Middle frontal gyrus (tissue), 1 donor: ENCODE measurements at regions not wholly inside any gene's neighbourhood (a gene's known extent, or its start where the extent isn't known, plus 50 kb on each side); places are given as distances from the start of the nearest gene placed in this dataset.

ENCODE experiments used
- DNase-seq: peaks from one replicate; pipeline ENCODE4 v3.0.0-alpha.2; 2015; ENCODE audit warnings: low spot score; ENCODE audit errors: extremely low spot score

DNA sequence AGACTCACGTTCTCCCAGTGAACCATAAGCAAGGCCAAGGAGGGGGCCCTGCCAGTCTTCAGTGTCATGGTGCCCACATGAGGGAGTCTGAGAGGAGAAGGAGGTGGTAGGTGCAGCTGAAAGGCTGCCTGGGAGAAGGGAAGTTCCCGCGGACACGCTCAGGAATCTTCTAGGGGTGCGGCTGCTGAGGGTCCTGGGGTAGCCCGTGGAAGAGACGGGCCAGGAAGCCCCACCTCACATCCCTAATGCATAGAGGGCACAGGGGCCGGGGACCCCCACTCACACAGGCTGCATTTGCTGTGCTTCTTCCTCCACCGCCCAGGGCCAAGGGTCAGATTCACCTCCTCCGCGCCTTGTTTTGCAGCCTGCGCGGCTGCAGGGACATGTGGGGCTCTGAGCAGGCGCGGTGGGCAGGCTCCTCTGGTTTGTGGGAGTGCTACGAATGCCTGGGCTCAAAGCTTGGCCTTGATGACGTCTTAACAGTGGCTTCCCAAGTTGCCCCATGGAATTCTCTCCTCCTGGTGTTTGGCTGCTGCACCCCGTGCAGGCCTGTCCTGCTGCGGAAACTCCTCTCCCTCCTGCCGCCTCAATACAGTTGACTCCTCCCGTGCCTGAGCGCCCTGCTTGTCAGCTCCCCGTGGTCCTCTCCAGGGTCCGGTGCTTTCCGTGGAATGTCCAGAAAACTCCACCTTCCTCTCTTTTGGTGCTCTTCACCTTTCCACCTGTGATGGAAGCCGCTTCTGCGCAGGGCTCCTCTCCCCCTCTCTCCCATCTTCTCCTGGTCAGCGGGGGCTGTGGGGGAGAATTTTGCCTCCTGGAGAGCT is 95.7 kb downstream of the VAPA start:
- no peak for DNase-seq

DNA sequence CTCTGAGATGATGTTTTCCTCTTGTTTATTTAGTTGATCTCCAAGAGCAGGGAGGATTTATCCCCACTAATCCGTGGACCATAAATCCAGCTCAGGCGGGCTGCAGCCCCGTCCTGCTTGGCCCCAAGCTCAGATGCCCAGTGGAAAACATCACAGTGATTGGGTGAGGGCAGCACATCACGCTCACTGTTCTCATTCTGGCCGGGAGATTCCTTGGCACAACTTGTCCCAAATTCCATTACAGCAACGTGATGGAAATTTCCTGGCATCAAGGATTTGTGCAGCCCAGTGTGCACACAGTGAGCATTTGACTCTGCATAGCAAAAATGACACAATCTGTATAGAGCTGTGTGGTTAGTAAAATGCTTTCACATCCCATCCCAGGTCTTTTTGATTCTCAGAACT is 96.8 kb downstream of the VAPA start:
- no peak for DNase-seq

DNA sequence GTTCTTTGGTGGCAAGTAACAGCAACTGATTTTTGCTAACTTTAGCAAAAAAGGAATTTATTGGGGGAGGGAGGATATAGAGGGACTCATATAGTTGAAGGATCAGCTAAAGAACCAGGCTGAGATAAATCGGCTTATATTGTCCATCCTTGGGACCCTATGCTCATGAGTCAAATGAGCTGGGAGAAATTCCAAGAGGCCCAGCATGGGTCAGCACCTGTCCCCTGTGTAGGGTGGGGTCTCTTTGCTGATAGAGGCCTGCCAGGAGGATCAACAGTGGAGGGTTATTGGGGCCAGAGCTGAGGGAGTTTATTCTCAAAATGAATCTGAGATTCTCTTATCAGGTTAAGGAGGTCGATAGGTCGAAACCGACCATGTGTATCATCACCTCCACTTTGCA is 97.2 kb downstream of the VAPA start:
- DNase-seq, result no peak

DNA sequence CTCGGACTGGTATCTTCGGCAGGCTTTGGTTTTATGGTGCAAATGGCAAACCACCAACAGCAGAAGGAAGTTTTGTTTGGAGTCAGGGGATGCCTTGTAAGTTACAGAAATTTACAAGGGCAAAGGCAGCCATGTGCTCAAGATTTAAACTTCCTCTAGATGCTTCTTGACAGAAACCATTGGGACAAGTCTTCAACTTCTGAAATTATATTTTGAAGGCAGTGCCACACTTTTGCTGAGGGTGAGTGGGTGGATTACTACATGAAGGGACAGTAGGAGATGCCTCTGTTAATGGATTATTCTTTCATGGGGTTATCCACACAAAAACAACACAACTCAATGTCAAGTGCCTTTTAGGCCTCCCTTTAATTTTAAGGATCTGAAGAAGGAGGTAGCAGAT is 97.9 kb downstream of the VAPA start:
- DNase-seq, result no peak

DNA sequence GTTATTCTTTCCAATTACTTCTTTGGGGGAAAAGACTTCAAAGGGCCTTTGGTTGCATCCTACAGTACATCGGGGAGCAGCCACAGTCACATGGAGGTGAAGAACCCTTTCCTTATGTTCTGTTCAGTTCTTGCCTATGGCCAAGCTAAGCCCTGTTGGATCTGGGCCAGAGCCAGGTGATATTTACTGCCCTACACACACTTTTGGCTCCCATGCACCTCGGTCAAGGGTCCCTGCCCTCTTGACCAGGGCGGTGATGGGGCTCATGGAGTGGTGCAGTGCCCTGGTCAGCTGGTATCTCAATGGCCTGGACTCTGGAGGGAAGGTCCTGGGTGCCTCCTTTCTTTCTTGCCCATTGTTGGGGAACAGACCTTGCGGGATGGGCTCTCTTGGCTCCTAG is 98.7 kb downstream of the VAPA start:
- DNase-seq, result no peak

DNA sequence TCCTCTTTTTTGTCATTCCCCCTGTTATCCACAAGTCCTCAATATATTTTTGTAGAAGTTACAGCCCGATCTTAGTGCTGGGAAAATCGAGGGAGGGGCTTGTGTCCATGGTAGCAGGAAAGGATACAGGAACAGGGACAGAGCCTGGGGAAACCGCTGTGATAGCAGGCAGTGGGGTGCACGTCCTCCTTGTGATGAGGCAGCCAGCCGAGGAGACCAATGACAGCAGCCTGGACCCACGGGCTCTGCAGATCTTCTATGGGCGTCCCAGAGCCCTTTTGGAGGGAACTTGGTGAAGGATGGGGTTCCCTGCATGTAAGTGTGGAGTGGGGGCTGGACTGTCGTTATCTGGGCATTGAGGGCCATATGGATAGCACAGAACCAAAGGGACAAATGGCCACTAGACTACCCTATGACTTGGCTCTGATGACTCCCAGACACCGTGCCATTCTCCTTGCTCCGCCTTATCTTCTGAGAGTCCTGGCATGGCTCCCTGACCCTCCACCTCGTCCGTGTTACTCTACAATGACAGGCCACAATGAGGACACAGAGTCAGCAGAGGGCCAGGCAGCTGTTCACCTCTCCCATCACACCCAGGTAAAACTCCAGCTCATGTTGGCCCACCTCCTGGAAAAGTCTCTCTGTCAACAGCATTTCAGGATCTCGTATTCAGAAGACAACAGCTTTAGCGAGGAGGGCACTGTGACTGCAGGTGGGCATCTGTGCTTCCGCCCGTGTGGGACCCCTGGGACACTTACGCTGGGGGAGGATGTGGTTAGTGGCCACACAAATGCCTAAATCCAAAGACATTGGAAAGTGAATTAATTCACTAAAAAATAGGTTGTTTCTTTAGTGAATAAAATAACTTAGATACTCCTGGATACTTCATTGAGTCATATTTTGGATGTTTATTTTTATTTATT is 100.1 kb downstream of the VAPA start:
- DNase-seq, result no peak

DNA sequence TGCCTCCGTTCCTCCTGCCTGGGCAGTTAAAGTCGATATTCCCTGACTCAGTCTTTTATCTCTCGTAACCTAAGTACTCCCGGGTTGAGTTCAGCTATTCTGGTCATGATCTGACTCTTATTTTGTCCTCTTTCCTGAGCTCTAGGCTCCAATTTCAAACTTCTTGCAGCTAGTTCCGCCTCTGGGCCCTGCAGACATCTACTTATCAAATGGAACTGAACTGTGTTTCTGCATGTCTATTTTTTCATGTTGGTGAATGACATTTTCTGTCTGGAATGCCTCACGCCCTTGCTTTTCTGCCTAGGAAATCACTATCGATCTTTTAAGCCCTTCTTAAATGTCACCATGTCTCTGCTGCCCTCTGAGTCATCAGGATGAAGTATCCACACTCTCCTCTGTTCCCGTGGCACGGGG is 101.5 kb downstream of the VAPA start:
- no peak for DNase-seq

DNA sequence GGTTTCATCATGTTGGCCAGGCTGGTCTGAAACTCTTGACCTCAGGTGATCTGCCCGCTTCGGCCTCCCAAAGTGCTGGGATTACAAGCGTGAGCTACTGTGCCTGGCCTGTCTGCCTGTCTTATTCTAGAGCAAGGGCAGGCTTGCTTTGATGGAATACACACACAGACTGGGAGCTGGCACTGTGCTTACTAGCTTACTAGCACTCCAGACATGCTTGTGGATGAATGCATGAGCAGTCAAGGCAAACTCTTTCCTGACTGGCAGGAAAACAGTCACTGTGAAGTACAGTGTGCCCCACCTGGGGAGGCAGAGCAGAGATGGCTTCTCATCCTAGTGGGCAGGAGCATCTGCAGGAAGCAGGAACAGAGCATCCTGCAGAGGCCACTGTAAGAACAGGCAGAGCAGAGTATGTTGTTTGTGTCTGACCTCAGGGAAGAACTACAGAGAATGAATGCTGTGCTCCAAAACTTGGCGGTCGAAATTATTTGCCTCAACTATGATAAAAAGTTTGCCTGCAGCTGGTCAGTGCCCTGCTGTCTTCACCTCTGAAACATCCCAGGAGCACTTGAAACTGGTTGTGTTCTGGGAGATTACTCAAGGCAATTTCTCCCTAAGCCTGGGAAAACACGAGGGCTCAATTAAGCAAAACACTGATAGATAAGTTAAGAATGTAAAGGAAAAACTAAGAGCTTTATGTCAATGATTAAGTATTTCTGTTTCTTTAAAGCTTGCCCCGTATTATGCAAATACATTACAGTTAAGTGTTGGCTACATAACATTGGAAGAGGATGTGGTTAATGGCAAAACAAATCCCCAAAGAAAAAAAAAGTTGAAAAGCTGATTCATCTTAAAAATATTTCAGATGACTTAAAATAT is 102.4 kb downstream of the VAPA start:
- no peak for DNase-seq

DNA sequence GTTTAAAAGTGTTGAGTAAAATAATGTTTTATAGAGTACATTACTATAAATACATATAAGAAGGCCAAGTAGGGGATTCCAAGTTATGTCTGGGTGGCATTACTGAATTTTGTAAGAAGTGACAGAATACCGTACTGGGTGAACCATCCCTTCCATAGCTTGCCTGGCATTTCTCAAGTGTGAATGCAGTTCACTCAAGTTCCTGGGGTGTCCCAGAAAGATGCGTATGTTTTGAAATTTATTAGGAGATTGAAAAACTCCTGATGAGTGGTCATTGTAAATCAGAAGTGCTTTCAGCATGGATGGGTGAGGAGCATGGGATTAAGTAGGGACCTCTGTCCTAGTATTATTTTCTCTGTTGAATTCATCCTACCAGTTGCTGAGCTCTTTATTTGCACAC is 103.2 kb downstream of the VAPA start:
- DNase-seq, result no peak

DNA sequence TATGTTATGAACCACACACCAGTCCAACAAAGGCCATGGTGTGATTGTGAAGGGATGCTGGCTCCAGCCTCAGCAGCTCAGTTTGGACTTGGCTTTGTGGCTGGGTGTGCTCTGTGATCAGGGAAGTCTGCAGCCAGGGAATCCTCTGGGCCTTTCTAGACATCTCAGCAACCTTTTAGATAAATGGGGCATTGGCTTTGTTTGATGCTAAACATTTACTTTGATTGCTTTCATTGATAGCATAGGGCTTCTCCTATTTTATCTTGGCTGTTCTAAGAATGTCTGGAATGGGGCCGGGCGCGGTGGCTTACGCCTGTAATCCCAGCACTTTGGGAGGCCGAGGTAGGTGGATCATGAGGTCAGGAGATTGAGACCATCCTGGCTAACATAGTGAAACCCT is 104.5 kb downstream of the VAPA start:
- no peak for DNase-seq

DNA sequence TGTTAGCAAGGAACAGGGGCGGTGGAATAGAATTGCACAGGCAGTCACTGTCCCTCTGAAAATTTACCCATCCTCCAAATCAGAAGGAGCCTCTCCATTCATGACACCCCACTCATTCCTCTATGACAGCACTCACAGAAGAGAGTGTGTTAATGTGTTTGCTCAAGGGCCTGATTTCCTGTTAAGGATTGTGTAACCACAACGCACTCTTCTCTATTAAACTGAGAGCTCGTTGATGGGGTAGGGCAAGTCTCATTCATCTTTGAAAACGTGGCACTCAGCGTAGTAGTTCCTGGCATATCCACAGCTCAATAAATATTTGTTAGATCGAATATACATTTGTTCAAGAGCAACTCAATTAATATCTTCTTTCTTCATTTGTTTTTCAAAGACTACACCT is 106.4 kb downstream of the VAPA start:
- DNase-seq, result no peak

DNA sequence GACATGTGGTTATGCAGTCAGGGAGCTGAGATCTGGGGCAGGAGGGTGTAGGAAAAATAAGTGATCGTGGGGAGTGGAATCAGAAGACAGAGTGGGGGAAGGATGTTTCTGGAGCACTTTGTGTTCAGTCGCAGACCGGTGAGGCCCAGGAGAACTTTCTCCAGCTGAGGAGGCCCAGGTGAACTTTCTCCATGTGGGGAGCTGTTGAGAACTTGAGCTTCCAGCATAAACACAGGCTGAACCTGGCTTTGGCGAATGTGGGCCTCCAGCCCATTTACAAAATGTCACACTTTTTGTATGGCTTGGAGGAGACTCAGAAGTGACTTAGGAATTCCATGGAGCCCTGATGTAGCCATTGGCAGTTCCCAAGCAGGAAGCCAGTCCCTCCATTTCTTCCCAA is 108.5 kb downstream of the VAPA start:
- no peak for DNase-seq

DNA sequence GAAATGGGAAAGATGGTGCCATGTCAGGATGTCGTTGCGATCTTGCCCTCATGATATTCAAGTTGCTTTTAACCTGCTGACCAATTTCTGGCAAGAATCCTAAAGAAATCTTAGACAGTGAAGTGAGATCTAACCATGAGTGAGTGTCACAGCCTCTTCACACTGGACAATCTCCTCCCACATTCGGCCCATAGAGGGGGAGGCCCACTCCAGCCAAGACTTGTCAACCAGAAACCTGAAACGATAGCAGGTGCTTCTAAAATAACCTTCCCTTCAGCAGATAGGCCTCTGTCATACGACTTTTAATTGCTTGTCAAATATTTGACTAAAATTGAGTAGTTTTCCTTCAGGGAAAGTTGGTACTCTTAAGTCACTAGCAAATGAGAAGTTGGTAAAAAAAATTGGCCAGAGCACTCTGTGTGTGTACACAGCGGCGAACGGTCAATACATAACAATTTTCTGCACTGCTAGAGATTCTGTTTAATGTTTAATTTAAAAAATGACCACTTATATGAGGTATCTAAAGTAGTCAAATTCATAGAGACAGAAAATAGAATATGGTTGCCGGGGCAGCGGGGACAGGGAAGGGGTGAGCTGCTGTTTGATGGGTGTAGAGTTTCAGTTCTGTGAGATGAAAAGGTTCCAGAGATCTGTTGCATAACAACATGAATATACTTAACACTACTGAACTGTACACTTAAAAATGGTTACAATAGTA is 110.2 kb downstream of the VAPA start:
- no peak for DNase-seq

DNA sequence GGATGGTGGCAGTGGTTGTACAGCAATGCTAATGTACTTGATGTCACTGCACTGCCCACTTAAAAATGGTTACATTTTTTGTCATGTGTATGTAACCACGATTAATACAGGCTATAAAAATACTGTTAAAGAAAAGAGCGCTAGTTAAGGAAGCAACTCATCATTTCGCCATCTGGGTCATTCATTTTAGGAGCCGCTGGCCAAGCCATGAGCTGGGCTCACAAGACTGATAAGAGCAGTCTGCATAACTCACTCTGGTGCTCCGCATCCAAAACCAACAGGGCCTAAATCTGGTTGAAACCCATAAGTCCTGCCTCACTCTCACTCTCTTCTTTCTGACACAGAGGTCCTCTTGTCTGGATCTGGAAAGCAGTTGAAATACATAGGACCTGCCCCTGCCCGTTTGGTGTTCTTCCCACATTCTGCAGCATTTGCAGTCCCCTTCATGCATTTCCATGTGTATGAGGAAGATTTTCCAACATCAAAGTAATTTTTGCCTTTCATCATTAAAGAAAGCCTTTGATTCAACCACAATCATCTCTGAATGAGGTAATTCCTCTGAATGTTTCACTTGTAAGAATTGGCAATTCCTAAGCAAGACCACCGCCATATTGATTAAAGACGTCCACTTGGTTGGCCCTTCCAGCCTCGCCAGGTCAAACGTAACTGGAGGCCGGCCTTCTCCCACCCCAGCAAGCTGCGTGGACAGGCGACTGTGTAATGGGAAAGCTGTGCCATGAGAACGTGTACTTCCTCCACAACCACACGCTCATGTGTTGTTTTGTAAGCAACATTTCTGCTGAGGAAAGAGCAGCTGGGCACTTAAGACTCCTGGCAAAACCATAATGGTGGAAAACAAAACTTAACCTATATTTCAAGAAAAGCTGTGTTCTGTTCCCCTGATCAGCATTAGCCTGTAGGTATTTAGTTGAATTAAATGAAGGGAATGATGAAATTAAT is 112.2 kb downstream of the VAPA start:
- DNase-seq, result no peak

DNA sequence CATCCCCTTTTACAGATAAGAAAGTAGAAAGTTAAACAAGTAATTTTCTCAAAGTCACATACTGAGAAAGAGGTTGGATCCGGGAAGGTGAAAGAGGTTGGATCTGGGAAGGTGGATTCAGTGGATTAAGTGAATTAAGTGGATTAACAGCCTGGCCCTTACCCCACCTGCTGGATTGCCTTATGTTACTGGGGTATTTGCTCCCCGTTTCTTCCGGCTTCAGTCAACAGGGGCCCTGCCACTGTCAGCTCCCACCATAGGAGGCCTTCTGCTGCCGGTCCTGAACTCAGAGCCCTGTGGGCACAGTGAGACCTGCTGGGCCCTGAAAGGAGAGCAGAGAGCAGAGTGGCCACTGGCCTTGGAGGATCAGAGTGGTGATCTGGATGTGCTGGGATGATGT is 113.2 kb downstream of the VAPA start:
- no peak for DNase-seq

DNA sequence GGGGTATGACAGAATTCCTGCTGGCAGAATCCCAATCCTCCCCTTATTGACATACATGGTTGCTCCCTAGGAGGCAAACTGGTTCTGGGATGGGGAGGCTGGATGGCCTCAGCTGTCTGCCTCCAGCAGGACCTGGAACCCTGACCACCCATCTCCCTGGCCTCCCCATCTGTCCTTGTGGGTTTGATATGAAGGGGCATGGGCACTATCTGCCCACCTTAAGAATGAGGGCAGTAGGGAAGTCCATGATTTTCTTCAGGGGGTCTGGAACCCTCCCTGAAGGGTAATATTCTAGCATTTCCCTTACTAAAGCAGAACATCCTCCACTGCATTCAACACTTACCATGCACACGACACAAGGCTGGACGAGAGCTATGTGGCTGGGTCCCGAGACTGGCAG is 113.6 kb downstream of the VAPA start:
- no peak for DNase-seq

DNA sequence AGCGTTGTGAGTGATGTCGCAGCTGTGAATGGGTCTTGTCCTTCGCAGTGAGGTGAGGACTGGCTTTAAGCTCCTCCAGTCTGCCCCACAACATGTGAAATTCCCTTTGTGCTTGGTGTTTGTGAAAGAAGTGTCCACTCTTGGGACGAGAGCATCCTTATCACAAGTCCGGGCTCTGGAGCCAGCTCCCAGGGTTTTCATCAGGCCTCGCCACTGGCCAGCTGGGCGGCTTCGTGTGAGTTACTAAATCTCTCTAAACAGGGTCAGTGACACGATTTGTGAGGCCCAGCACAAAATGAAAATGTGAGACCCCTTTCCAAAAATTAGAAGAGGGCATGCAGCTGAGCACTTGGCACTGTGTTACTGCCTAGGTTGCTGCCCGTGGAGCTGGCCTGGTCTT is 115.9 kb downstream of the VAPA start:
- no peak for DNase-seq

DNA sequence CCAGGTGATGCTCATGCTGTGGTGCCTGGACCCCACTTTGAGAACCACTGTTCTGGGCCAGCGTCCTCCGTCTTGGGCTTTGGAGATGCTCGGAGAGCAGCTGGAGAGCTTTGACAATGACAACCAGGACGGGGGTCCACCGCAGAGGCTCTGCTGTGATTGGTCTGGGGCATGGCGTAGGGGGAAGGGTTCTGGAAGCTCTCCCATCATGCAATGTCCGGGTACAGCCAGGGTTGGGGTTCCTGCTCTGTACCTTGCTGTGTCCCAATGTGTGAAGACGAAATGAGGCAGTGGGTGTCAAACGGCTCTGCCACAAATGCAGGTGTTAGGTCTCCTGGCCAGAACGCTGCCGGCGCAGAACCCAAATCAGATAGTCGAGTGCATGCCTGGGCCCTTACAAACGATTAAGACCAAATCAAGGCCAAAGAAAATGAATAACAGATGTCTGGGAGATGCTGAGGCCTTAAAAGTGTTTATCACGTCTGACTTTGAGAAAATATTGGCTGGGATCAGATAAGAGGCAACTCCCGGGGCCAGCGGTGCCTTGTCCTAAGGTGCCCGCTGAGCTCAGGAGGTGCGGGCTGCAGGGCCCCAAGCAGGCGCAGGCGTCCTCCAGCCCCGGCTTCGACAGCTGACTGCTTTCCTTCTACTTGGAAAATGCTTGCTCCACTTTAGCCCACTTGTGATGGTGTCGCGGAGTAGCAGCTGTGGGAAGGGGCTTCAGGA is 117.2 kb downstream of the VAPA start:
- no peak for DNase-seq

DNA sequence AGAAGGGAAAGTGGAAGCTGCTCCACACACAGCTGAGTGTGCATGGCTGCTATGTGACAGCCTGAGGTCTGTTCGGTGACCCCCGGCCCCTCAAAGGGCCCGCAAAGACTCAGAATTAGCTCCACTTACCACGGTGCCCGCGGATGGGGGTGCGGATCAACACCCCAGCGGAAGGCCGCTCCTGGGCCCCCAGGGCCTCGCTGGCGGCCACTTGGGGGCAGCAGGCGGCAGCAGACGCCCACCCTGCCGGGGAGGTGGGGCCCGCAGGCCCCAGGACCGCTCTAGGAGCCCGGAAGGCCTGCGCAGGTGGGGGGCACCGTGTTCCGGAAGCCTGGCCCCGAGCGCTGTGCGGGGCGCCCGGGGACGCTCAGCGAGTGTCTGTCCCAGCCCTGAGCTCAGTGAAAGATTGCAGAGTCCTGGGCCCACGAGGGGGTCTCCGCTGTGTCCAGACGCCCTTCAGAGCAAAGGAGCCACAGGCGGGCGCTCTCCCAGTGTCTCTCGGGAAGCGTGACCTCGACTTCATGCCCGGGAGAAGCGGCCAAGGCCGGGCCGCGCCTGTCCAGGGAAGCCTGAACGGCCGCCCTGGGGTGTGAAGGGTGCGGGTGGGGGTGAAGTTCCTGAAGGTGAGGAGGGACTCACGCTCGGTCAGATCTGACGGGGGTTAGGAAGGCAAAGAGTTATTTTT is 118.7 kb downstream of the VAPA start:
- no peak for DNase-seq
